HG02571 (cell line): ENCODE measurements at regions not wholly inside any gene's neighbourhood (a gene's known extent, or its start where the extent isn't known, plus 50 kb on each side); places are given as distances from the start of the nearest gene placed in this dataset.
"Not testable (repeated sequence)": the region's sequence is repeated elsewhere in the genome, so short reads cannot be mapped to it uniquely, and the experiment has no call there.

Source experiments
- ATAC-seq: cut with Tn5 transposase; IDR thresholded peaks from one replicate; pipeline ENCODE4 v1.9.1; 2021; ENCODE audit warnings: mild to moderate bottlenecking, moderate library complexity; ENCODE audit not compliant: unreplicated experiment

- ATAC-seq: no peak
These were observed 1239.1 kb downstream of the CDH12 start for GRCh38 chr5:21613971-21614488.

GRCh38 chr5:21603796-21604195 is 1249.3 kb downstream of the CDH12 start:
- no peak for ATAC-seq

- ATAC-seq: no peak
These were observed 1258.6 kb downstream of the CDH12 start for GRCh38 chr5:21594566-21594965.

- no peak for ATAC-seq
These were observed 1259.9 kb downstream of the CDH12 start for GRCh38 chr5:21593261-21593660.

- ATAC-seq: no peak
These were observed 1271.6 kb downstream of the CDH12 start for GRCh38 chr5:21581508-21581907.

GRCh38 chr5:21574961-21575360 is 1278.2 kb downstream of the CDH12 start:
- no peak for ATAC-seq

- no peak for ATAC-seq
These were observed 1278.7 kb downstream of the CDH12 start for GRCh38 chr5:21574438-21574837.

GRCh38 chr5:21573416-21574314 is 1279.5 kb downstream of the CDH12 start:
- no peak for ATAC-seq

GRCh38 chr5:21571196-21571595 is 1281.9 kb downstream of the CDH12 start:
- ATAC-seq: not testable (repeated sequence)

GRCh38 chr5:21559109-21559508 is 1294.0 kb downstream of the CDH12 start:
- ATAC-seq: not testable (repeated sequence)

- ATAC-seq: not testable (repeated sequence)
These were observed 1300.9 kb downstream of the CDH12 start for GRCh38 chr5:21552263-21552662.

GRCh38 chr5:21550916-21551315 is 1302.2 kb downstream of the CDH12 start:
- not testable (repeated sequence) for ATAC-seq

GRCh38 chr5:21547656-21548055 is 1305.5 kb downstream of the CDH12 start:
- not testable (repeated sequence) for ATAC-seq

GRCh38 chr5:21535114-21535513 is 1318.0 kb downstream of the CDH12 start:
- not testable (repeated sequence) for ATAC-seq

- ATAC-seq: not testable (repeated sequence)
These were observed 1332.0 kb downstream of the CDH12 start for GRCh38 chr5:21521157-21521556.

- ATAC-seq: not testable (repeated sequence)
These were observed 1356.2 kb downstream of the CDH12 start for GRCh38 chr5:21496926-21497325.

- not testable (repeated sequence) for ATAC-seq
These were observed 1357.1 kb downstream of the CDH12 start for GRCh38 chr5:21496056-21496455.

GRCh38 chr5:21495235-21495634 is 1357.9 kb downstream of the CDH12 start:
- ATAC-seq: not testable (repeated sequence)

GRCh38 chr5:21494033-21494432 is 1359.1 kb downstream of the CDH12 start:
- not testable (repeated sequence) for ATAC-seq

- not testable (repeated sequence) for ATAC-seq
These were observed 1362.0 kb downstream of the CDH12 start for GRCh38 chr5:21491182-21491581.

GRCh38 chr5:21488828-21489227 is 1364.3 kb downstream of the CDH12 start:
- not testable (repeated sequence) for ATAC-seq

- ATAC-seq: not testable (repeated sequence)
These were observed 1367.6 kb downstream of the CDH12 start for GRCh38 chr5:21485458-21486000.
